Retinal pigment epithelial cell (primary cell): ENCODE measurements at regions not wholly inside any gene's neighbourhood (a gene's known extent, or its start where the extent isn't known, plus 50 kb on each side); places are given as distances from the start of the nearest gene placed in this dataset.

Source experiments
- DNase-seq: peaks from one replicate; pipeline ENCODE4 v3.0.0-alpha.2; 2010; ENCODE audit warnings: low read depth
- H3K4me3 ChIP-seq: 2 replicates; pipeline ENCODE4 v1.5.1; 2011; ENCODE audit warnings: mild to moderate bottlenecking, low read length, control low read depth, moderate library complexity
- CTCF ChIP-seq: conservative IDR thresholded peaks from 2 replicates; pipeline ENCODE4 v1.5.1; 2011; ENCODE audit warnings: low read depth, low read length, control low read depth, inconsistent platforms

GRCh38 chr12:19981944-19982343 lies 386.4 kb upstream of the PDE3A start:
- no peak for DNase-seq
- no peak for TF ChIP-seq CTCF
- H3K4me3 ChIP-seq = no peak overlapping the region

GRCh38 chr12:19988001-19988400 lies 380.3 kb upstream of the PDE3A start:
- no peak for DNase-seq
- H3K4me3 ChIP-seq = no peak overlapping the region
- TF ChIP-seq CTCF = no peak

GRCh38 chr12:19988459-19988873 lies 379.9 kb upstream of the PDE3A start:
- no peak for TF ChIP-seq CTCF
- peak; percentile 64 for DNase-seq

DNA sequence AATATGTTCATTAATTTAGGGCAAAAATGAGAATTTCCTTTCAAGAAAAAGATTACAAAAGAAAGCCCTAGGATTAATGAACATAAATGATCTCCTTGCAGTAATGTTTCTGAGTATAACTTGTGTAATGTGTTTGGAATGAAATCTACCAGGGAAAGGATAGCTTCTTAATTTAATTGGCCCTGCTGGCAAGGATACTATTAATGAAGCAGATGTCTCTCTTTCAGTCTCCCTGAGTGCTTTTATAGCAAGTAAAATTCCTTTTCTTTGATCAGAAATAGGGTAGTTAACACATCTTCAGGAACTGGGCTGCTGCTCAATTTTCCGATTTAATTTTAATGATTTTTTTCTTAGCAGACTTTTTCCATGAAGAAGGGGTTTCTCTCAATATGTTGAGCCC lies 379.4 kb upstream of the PDE3A start:
- no peak for TF ChIP-seq CTCF
- DNase-seq = no peak
- no peak overlapping the region for H3K4me3 ChIP-seq

More at GRCh38 chr12:19988459-19988873, 379.9 kb upstream of the PDE3A start:
- H3K4me3 ChIP-seq = no peak overlapping the region

- TF ChIP-seq CTCF = no peak
Observed at GRCh38 chr12:19991146-19991545, 377.2 kb upstream of the PDE3A start.

DNA sequence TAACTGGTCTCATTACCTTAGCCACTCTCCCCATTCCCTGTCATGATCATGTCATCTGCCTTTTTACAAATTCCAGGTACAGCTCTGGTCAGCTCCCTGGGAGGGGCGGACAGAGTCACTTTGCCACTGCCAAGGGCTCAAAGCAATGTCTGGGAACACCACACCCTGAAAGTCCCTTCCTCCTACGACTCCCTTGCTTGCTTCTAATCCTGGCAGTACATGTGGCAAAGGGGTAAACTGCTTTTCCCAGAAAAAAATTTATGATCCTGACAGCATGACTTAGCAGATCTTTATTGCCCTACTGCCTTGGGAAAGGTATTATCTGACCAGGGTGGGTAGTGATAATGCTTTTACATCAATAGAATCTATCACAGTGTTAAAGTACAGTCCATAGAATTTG lies 376.0 kb upstream of the PDE3A start:
- TF ChIP-seq CTCF = no peak
- no peak for DNase-seq
- no peak overlapping the region for H3K4me3 ChIP-seq

More at GRCh38 chr12:19991146-19991545, 377.2 kb upstream of the PDE3A start:
- no peak overlapping the region for H3K4me3 ChIP-seq
- DNase-seq = no peak

DNA sequence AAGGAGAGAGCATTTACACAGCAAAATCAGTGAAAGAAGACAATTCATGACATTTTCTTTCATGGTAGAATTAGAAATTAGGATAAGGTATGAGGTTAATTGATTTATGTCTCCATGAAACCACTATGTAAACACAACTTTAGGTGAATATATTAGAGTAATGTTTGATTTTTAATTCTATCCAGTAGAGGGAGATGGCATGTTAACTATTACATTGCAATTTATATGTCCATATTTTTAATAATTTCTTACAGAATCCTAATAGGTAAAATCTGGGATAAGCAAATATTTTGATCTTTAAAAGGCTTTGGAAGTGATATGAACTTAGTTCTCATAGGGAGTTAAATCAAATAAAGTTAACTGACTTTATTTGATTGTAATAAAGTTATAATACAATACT lies 373.4 kb upstream of the PDE3A start:
- no peak for DNase-seq
- peak; percentile 28 for TF ChIP-seq CTCF
- no peak overlapping the region for H3K4me3 ChIP-seq
